Activated B cell treated with CpG ODN at 0.5 μM for 24 hours (primary cell): ENCODE measurements at regions not wholly inside any gene's neighbourhood (a gene's known extent, or its start where the extent isn't known, plus 50 kb on each side); places are given as distances from the start of the nearest gene placed in this dataset.

Experiments used
- ATAC-seq: fragments of 200-7000 bp; cut with Tn5 transposase; one replicate; pipeline ENCODE4 v1.10.0; 2021; ENCODE audit warnings: low read depth, mild to moderate bottlenecking, moderate library complexity
- CTCF ChIA-PET: fragments of 350-600 bp; sonication (Branson Sonifier 250); formaldehyde crosslinking; loops from one replicate; lab custom pipeline; 2021; ENCODE audit warnings: antibody characterized with exemption; lab: Charles Lee
- POLR2A ChIA-PET: fragments of 350-600 bp; sonication (Branson Sonifier 250); formaldehyde crosslinking; loops from one replicate; lab custom pipeline; 2021; ENCODE audit warnings: antibody characterized with exemption; lab: Charles Lee
- DNase-seq: peaks from one replicate; pipeline ENCODE4 v3.0.0; 2022
- H3K27ac Mint-ChIP-seq: one replicate; pipeline ENCODE4 v1.8.0; 2020; ENCODE audit warnings: mixed read lengths
- H3K27me3 Mint-ChIP-seq: one replicate; pipeline ENCODE4 v1.8.0; 2021; ENCODE audit warnings: mixed read lengths
- H3K36me3 Mint-ChIP-seq: one replicate; pipeline ENCODE4 v1.8.0; 2021; ENCODE audit warnings: low read depth, mixed read lengths
- H3K4me1 Mint-ChIP-seq: one replicate; pipeline ENCODE4 v1.8.0; 2021; ENCODE audit warnings: mixed read lengths
- H3K4me3 Mint-ChIP-seq: one replicate; pipeline ENCODE4 v1.8.0; 2020; ENCODE audit warnings: mild to moderate bottlenecking, mixed read lengths
- H3K9me3 Mint-ChIP-seq: one replicate; pipeline ENCODE4 v1.8.0; 2020; ENCODE audit warnings: mixed read lengths
- CTCF ChIP-seq: fragments of 200-600 bp; IDR thresholded peaks from one replicate; pipeline ENCODE4 v1.8.0; 2022; ENCODE audit warnings: antibody characterized with exemption, mild to moderate bottlenecking
- intact Hi-C: fragments of 100-400 bp; cut with micrococcal nuclease; formaldehyde crosslinking; loops from one replicate; pipeline ENCODE4 v1.15.1; 2024

GRCh38 chr6:3650959-3651697 is 100.4 kb downstream of the PXDC1 start:
- TF ChIP-seq CTCF, result no peak
- no peak for ATAC-seq
- Mint-ChIP-seq H3K4me3 (no peak overlapping the region), H3K27me3 (peaks cover 12% of the 10 kb centered on the region), H3K9me3 (no peaks in the 10 kb centered on the region), H3K4me1 (no peaks in the 10 kb centered on the region), H3K27ac (no peak overlapping the region), H3K36me3 (no peaks in the 10 kb centered on the region)
- POLR2A ChIA-PET, result interaction anchor here (0.6 kb wide), 1 partner anchor 28 kb away, joined by 3 read pairs; no protein-coding TSS in a partner anchor
- CTCF ChIA-PET, result no interaction called here
- DNase-seq, result no peak
- intact Hi-C loops, result no loop called here

GRCh38 chr6:3650076-3650958 is 101.2 kb downstream of the PXDC1 start:
- TF ChIP-seq CTCF, result no peak
- intact Hi-C loops, result no loop called here
- no peaks in the 10 kb centered on the region for H3K36me3 Mint-ChIP-seq
- H3K9me3 Mint-ChIP-seq, result no peaks in the 10 kb centered on the region
- DNase-seq (no peak), ATAC-seq (no peak)
- ChIA-PET CTCF (no interaction called here), POLR2A (interaction anchor here (0.6 kb wide), 1 partner anchor 27 kb away, joined by 3 read pairs; no protein-coding TSS in a partner anchor)
- no peak overlapping the region for H3K4me3 Mint-ChIP-seq
- no peak overlapping the region for H3K27ac Mint-ChIP-seq
- H3K4me1 Mint-ChIP-seq, result no peaks in the 10 kb centered on the region
- H3K27me3 Mint-ChIP-seq, result peaks cover 9% of the 10 kb centered on the region

- Mint-ChIP-seq H3K27ac (no peak overlapping the region), H3K27me3 (peaks cover 9% of the 10 kb centered on the region), H3K9me3 (no peaks in the 10 kb centered on the region), H3K36me3 (no peaks in the 10 kb centered on the region), H3K4me1 (no peaks in the 10 kb centered on the region), H3K4me3 (no peak overlapping the region)
- CTCF ChIA-PET, result no interaction called here
- intact Hi-C loops, result no loop called here
- POLR2A ChIA-PET, result no interaction called here
- TF ChIP-seq CTCF, result no peak
- ATAC-seq, result no peak
- no peak for DNase-seq
These were observed 102.8 kb downstream of the PXDC1 start for GRCh38 chr6:3648724-3649123.

GRCh38 chr6:3646616-3647362 is 104.7 kb downstream of the PXDC1 start:
- H3K9me3 Mint-ChIP-seq, result no peaks in the 10 kb centered on the region
- H3K27me3 Mint-ChIP-seq, result peaks cover 7% of the 10 kb centered on the region
- DNase-seq (no peak), ATAC-seq (no peak)
- no peak overlapping the region for H3K27ac Mint-ChIP-seq
- H3K36me3 Mint-ChIP-seq, result no peaks in the 10 kb centered on the region
- ChIA-PET CTCF (no interaction called here), POLR2A (no interaction called here)
- intact Hi-C loops, result no loop called here
- H3K4me1 Mint-ChIP-seq, result no peaks in the 10 kb centered on the region
- no peak for TF ChIP-seq CTCF
- H3K4me3 Mint-ChIP-seq, result no peak overlapping the region

- no peak overlapping the region for H3K27ac Mint-ChIP-seq
These were observed 106.8 kb downstream of the PXDC1 start for GRCh38 chr6:3644739-3645012.

More at GRCh38 chr6:3644739-3645012, 106.8 kb downstream of the PXDC1 start:
- Mint-ChIP-seq H3K4me1 (no peaks in the 10 kb centered on the region), H3K36me3 (no peaks in the 10 kb centered on the region), H3K9me3 (no peaks in the 10 kb centered on the region), H3K4me3 (no peak overlapping the region), H3K27me3 (peaks cover 8% of the 10 kb centered on the region)
- ATAC-seq, result no peak
- ChIA-PET CTCF (no interaction called here), POLR2A (no interaction called here)
- no peak for TF ChIP-seq CTCF
- intact Hi-C loops, result no loop called here
- DNase-seq, result no peak
